ENCODE measurements at regions not wholly inside any gene's neighbourhood (a gene's known extent, or its start where the extent isn't known, plus 50 kb on each side); places are given as distances from the start of the nearest gene placed in this dataset.

DNA sequence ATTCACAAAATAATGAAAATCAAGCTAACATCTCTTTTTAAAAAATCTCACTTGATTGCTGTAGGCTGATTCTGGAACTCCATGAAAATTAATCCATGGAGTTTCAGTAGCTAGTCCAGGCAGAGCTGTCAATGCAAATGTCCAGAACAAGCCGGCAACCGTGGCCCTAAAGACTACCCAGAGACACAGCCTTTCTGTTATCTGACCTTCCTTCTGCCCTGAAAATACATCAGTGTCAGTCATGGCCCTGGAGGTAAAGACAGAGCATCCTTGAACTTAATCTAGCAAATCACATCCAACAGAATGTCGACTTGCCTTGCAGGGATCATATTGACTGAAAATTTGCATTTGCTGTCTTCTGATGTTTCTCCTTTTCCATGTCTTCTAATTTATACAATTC, 887.4 kb upstream of the B3GALT2 start:
- no peak for DNase-seq (ENCODE audit: low read depth)
- TF ChIP-seq, protein P1, sequence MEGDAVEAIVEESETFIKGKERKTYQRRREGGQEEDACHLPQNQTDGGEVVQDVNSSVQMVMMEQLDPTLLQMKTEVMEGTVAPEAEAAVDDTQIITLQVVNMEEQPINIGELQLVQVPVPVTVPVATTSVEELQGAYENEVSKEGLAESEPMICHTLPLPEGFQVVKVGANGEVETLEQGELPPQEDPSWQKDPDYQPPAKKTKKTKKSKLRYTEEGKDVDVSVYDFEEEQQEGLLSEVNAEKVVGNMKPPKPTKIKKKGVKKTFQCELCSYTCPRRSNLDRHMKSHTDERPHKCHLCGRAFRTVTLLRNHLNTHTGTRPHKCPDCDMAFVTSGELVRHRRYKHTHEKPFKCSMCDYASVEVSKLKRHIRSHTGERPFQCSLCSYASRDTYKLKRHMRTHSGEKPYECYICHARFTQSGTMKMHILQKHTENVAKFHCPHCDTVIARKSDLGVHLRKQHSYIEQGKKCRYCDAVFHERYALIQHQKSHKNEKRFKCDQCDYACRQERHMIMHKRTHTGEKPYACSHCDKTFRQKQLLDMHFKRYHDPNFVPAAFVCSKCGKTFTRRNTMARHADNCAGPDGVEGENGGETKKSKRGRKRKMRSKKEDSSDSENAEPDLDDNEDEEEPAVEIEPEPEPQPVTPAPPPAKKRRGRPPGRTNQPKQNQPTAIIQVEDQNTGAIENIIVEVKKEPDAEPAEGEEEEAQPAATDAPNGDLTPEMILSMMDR (conservative IDR thresholded peaks at IDR 0.05; ENCODE audit: control insufficient read depth, insufficient read depth, low read depth, low read length), result no peak
- H3K4me3 ChIP-seq (ENCODE audit: control insufficient read depth, low read depth, low read length), result no peak overlapping the region

DNA sequence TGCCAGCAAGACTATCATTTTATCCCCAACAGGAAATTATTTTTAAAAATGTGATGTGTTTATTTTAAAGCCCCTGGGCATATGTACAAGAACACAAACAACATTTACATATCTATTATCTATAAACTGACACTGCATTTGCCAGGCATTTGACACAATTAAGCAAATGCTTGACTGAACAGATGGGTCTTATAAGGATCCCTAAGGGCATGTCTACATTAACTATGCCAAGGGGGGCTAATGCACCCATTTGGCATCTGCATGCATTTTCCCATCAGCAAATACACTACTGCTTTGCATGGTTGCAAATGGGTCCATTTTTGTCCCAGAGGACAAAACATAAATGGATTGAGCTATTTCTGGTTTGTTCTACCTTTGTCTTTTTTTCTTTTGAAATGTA, 884.8 kb upstream of the B3GALT2 start:
- H3K4me3 ChIP-seq (ENCODE audit: control insufficient read depth, low read depth, low read length), result no peak overlapping the region
- TF ChIP-seq, protein P1 (conservative IDR thresholded peaks at IDR 0.05; ENCODE audit: control insufficient read depth, insufficient read depth, low read depth, low read length), result no peak
- DNase-seq (ENCODE audit: low read depth), result no peak

DNA sequence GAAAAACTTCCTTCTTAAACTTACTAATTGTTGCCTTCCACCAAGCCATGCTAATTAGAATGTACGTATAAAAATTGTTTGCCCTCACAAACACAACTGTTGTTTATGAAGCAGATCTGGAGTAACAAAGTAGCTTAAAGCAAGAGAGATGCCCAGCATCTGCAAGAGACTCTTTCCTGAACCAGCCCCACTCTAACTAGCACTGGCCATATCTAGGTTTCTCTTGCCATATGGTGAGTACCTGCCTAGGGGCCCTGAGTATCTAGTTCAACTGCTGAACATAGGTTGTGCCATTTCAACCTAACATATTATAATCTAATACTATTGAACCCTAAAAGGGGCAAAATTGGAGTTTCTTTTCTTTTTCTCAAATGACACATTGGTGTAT, 883.4 kb upstream of the B3GALT2 start:
- TF ChIP-seq, protein P1 (conservative IDR thresholded peaks at IDR 0.05; ENCODE audit: control insufficient read depth, insufficient read depth, low read depth, low read length), result no peak
- DNase-seq (ENCODE audit: low read depth), result no peak
- H3K4me3 ChIP-seq (ENCODE audit: control insufficient read depth, low read depth, low read length), result no peak overlapping the region

DNA sequence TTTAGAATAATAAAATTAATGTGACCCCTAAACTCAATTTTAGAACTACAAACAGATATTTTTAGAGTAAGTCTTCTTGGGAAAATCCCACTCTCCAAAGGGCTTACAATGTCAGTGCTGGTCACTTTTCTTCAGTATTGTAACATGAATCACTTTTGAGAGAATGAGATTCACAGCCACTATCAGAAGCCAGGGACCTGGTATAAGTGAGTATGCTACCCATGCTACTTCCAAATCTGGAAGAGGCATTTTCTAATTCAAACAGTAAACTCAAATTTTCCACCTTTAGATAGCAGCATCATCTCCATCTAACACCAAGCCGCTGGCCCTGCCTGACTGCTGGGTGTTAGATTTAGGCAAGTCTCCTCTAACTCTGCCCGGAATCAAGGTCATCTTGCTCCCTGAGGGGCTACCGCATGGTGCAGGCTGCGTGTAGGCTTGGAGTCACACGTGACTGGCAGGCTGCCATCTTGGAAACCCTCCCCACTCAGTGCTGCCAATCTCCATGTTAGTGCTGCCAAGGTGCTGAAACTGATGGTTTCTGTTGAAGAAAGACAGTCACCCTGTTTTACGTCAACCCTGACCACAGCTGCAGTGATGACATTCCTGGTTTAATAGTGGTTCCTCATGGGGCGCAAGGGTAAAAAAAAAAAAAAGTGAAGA, 882.9 kb upstream of the B3GALT2 start:
- DNase-seq (ENCODE audit: low read depth), result peak; percentile 12
- TF ChIP-seq, protein P1 (conservative IDR thresholded peaks at IDR 0.05; ENCODE audit: control insufficient read depth, insufficient read depth, low read depth, low read length), result no peak

DNA sequence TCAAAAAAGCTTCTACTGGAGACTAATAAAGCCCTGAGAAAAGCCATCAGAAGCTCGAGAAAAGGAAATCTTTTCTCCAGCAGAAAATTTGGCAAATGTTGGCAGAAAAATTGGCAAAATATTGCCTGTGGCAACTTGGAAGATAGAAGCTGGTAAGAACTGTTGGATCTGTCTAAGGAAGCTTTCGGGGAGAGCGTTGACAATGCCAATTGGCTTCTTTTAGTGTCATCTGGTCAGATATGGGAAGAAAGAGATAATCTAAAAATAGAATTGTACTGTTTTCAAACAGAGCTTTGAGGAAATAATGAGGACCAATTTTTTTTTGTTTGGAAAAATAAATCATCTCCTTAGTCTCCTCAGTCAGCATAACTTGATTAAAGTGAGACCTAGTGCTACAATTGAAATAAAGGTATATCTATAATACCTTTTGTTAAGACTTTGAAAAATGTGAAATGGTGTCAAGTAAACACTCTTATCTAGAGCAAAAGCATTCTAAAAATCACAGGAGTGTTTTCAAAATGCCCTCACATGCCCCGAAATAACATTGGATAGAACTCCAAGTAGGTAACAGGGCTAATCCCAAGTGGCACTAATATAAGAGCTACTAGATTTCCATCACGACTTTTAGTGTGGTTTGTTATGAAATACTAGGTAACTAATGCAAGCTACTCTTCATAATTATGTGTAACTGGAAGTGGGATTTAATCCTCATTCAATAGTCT, 882.2 kb upstream of the B3GALT2 start:
- no peak for DNase-seq (ENCODE audit: low read depth)
- TF ChIP-seq, protein P1 (conservative IDR thresholded peaks at IDR 0.05; ENCODE audit: control insufficient read depth, insufficient read depth, low read depth, low read length), result no peak
- no peak overlapping the region for H3K4me3 ChIP-seq (ENCODE audit: control insufficient read depth, low read depth, low read length)

More for the DNA sequence above, 882.9 kb upstream of the B3GALT2 start:
- no peak overlapping the region for H3K4me3 ChIP-seq (ENCODE audit: control insufficient read depth, low read depth, low read length)

DNA sequence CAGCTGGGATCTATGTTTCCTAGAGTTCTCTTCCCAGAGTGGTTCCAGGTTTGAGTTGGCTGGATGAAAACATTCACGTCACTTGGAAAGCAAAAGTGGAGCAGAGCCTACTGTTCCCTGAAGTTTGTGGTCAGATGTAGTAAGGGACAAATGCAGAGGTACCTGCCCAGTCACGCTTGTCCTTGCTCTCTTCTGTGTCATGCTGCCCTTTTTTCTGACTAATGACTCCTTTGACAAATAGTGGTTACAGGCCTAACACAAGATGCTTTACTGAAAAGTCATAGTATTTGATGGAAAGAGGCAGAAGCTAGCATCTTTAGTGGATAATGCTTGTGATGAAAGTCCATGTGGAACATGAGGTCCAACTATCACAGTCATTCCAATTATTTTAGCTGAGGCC, 881.4 kb upstream of the B3GALT2 start:
- TF ChIP-seq, protein P1 (conservative IDR thresholded peaks at IDR 0.05; ENCODE audit: control insufficient read depth, insufficient read depth, low read depth, low read length), result no peak
- no peak overlapping the region for H3K4me3 ChIP-seq (ENCODE audit: control insufficient read depth, low read depth, low read length)
- no peak for DNase-seq (ENCODE audit: low read depth)
